HG03039 (cell line): ENCODE measurements at regions not wholly inside any gene's neighbourhood (a gene's known extent, or its start where the extent isn't known, plus 50 kb on each side); places are given as distances from the start of the nearest gene placed in this dataset.

ENCODE experiments used
- ATAC-seq: cut with Tn5 transposase; IDR thresholded peaks from one replicate; pipeline ENCODE4 v1.9.1; 2021; ENCODE audit warnings: mild to moderate bottlenecking, moderate library complexity; ENCODE audit not compliant: unreplicated experiment

- ATAC-seq = no peak
These were observed 155.0 kb downstream of the SETD4 start for GRCh38 chr21:35905096-35905962.

- no peak for ATAC-seq
These were observed 159.8 kb downstream of the SETD4 start for GRCh38 chr21:35900539-35900938.

GRCh38 chr21:35896060-35896459 lies 164.3 kb downstream of the SETD4 start:
- ATAC-seq = no peak

GRCh38 chr21:35895598-35895997 lies 164.7 kb downstream of the SETD4 start:
- ATAC-seq = no peak

- no peak for ATAC-seq
These were observed 167.2 kb downstream of the SETD4 start for GRCh38 chr21:35893156-35893555.

- no peak for ATAC-seq
These were observed 173.4 kb downstream of the SETD4 start for GRCh38 chr21:35886887-35887286.

GRCh38 chr21:35885942-35886541 lies 174.3 kb downstream of the SETD4 start:
- ATAC-seq = no peak

GRCh38 chr21:35882791-35883240 lies 177.5 kb downstream of the SETD4 start:
- ATAC-seq = no peak

GRCh38 chr21:35873441-35873840 lies 186.9 kb downstream of the SETD4 start:
- no peak for ATAC-seq

- no peak for ATAC-seq
These were observed 188.4 kb downstream of the SETD4 start for GRCh38 chr21:35871906-35872305.

GRCh38 chr21:35868869-35869223 lies 191.5 kb downstream of the SETD4 start:
- ATAC-seq = no peak

GRCh38 chr21:35868005-35868868 lies 192.1 kb downstream of the SETD4 start:
- no peak for ATAC-seq

- no peak for ATAC-seq
These were observed 196.3 kb downstream of the SETD4 start for GRCh38 chr21:35864039-35864438.

- no peak for ATAC-seq
These were observed 197.4 kb downstream of the SETD4 start for GRCh38 chr21:35862969-35863368.

- ATAC-seq = no peak
These were observed 198.7 kb downstream of the SETD4 start for GRCh38 chr21:35861661-35862060.

GRCh38 chr21:35860189-35860869 lies 200.0 kb downstream of the SETD4 start:
- no peak for ATAC-seq

- no peak for ATAC-seq
These were observed 200.6 kb downstream of the SETD4 start for GRCh38 chr21:35859677-35860076.

GRCh38 chr21:35857095-35857494 lies 203.2 kb downstream of the SETD4 start:
- no peak for ATAC-seq

GRCh38 chr21:35855484-35855883 lies 204.8 kb downstream of the SETD4 start:
- no peak for ATAC-seq

- no peak for ATAC-seq
These were observed 206.0 kb downstream of the SETD4 start for GRCh38 chr21:35854281-35854680.
